ENCODE measurements at regions not wholly inside any gene's neighbourhood (a gene's known extent, or its start where the extent isn't known, plus 50 kb on each side); places are given as distances from the start of the nearest gene placed in this dataset.
"Not testable (repeated sequence)": the region's sequence is repeated elsewhere in the genome, so short reads cannot be mapped to it uniquely, and the experiment has no call there.

GRCh38 chr6:151671195-151671594 lies 136.3 kb upstream of the ESR1 start:
- no peak for DNase-seq

GRCh38 chr6:151674578-151674977 lies 132.9 kb upstream of the ESR1 start:
- DNase-seq: no peak

GRCh38 chr6:151675746-151676459 lies 131.6 kb upstream of the ESR1 start:
- peak; percentile 11 to 32 for DNase-seq

GRCh38 chr6:151676460-151676945 lies 131.0 kb upstream of the ESR1 start:
- no peak for DNase-seq

GRCh38 chr6:151677404-151677803 lies 130.1 kb upstream of the ESR1 start:
- no peak for DNase-seq

GRCh38 chr6:151679081-151679480 lies 128.4 kb upstream of the ESR1 start:
- no peak for DNase-seq

GRCh38 chr6:151679941-151680340 lies 127.5 kb upstream of the ESR1 start:
- no peak for DNase-seq

GRCh38 chr6:151680846-151681432 lies 126.5 kb upstream of the ESR1 start:
- DNase-seq: no peak

GRCh38 chr6:151681433-151682059 lies 125.9 kb upstream of the ESR1 start:
- no peak for DNase-seq

GRCh38 chr6:151682251-151682650 lies 125.2 kb upstream of the ESR1 start:
- no peak for DNase-seq

GRCh38 chr6:151682922-151683321 lies 124.6 kb upstream of the ESR1 start:
- no peak for DNase-seq

GRCh38 chr6:151683381-151683780 lies 124.1 kb upstream of the ESR1 start:
- DNase-seq: no peak

GRCh38 chr6:151689499-151690201 lies 117.8 kb upstream of the ESR1 start:
- no peak for DNase-seq

- DNase-seq: peak; percentile 81 to 85
Observed at GRCh38 chr6:151690303-151690702, 117.2 kb upstream of the ESR1 start.

- peak; percentile 63 to 72 for DNase-seq
Observed at GRCh38 chr6:151690768-151691562, 116.5 kb upstream of the ESR1 start.

GRCh38 chr6:151692216-151692615 lies 115.3 kb upstream of the ESR1 start:
- DNase-seq: no peak

- DNase-seq: no peak
Observed at GRCh38 chr6:151693366-151693765, 114.1 kb upstream of the ESR1 start.

- DNase-seq: no peak
Observed at GRCh38 chr6:151695156-151695555, 112.3 kb upstream of the ESR1 start.

- not testable (repeated sequence) for DNase-seq
Observed at GRCh38 chr6:151696302-151696701, 111.2 kb upstream of the ESR1 start.

GRCh38 chr6:151698931-151699700 lies 108.4 kb upstream of the ESR1 start:
- DNase-seq: no peak

GRCh38 chr6:151699719-151700118 lies 107.8 kb upstream of the ESR1 start:
- no peak for DNase-seq
